CD14-positive monocyte (primary cell): ENCODE measurements at regions not wholly inside any gene's neighbourhood (a gene's known extent, or its start where the extent isn't known, plus 50 kb on each side); places are given as distances from the start of the nearest gene placed in this dataset.

Source experiments
- DNase-seq, 3 donors: peaks; one replicate each; pipeline ENCODE4 v3.0.0-alpha.2; 2011 to 2022
- H2AFZ ChIP-seq: 2 replicates; pipeline ENCODE4 v1.6.0; 2012; ENCODE audit warnings: mild to moderate bottlenecking, low read depth, low read length, inconsistent platforms; ENCODE audit not compliant: insufficient read depth, poor library complexity, severe bottlenecking
- H3K27ac ChIP-seq, 2 donors: 1 replicate in 1 of 2; 2 replicates in 1 of 2; pipeline ENCODE4 v1.5.1; 2012 to 2013; ENCODE audit warnings: low read length in 2 of 2, control low read depth in 1 of 2, inconsistent platforms in 1 of 2, low read depth in 1 of 2, mild to moderate bottlenecking in 1 of 2
- H3K27me3 ChIP-seq, 2 donors: one replicate each; pipeline versions ENCODE4 v1.6.0 to v1.6.1; 2011 to 2013; ENCODE audit warnings: low read length in 2 of 2; ENCODE audit not compliant: control insufficient read depth in 2 of 2, insufficient read depth in 2 of 2
- H3K36me3 ChIP-seq, 2 donors: replicated peaks in 1 of 2; 1 replicate in 1 of 2; 2 replicates in 1 of 2; pipeline versions ENCODE4 v1.5.1 to v1.6.1; 2012 to 2013; ENCODE audit warnings: low read length in 2 of 2, control low read depth in 1 of 2, inconsistent platforms in 1 of 2, mild to moderate bottlenecking in 1 of 2; ENCODE audit not compliant: insufficient read depth in 2 of 2, control insufficient read depth in 1 of 2
- H3K4me1 ChIP-seq, 2 donors: 1 replicate in 1 of 2; 2 replicates in 1 of 2; pipeline versions ENCODE4 v1.5.1 to v1.6.1; 2012 to 2013; ENCODE audit warnings: low read length in 2 of 2, control low read depth in 1 of 2, inconsistent platforms in 1 of 2, mild to moderate bottlenecking in 1 of 2, moderate library complexity in 1 of 2; ENCODE audit not compliant: insufficient read depth in 2 of 2, control insufficient read depth in 1 of 2
- H3K4me2 ChIP-seq: replicated peaks from 2 replicates; pipeline ENCODE3; 2012; ENCODE audit warnings: low read length, moderate library complexity, mild to moderate bottlenecking; ENCODE audit not compliant: poor library complexity, severe bottlenecking; ENCODE audit errors: extremely low read depth
- H3K4me3 ChIP-seq, 3 experiments: fragments of 200-600 bp in 1 of 3; sonication (generic) in 1 of 3; replicated peaks in 1 of 3; 1 replicate in 2 of 3; 2 replicates in 1 of 3; pipeline ENCODE4 v1.5.1; 2011 to 2013; ENCODE audit warnings: low read length in 3 of 3, mild to moderate bottlenecking in 3 of 3, control low read depth in 2 of 3, low read depth in 2 of 3, inconsistent platforms in 1 of 3, moderate library complexity in 1 of 3
- H3K79me2 ChIP-seq: 2 replicates; pipeline ENCODE4 v1.6.0; 2012; ENCODE audit warnings: mild to moderate bottlenecking, control low read depth, inconsistent platforms, low read length, moderate library complexity; ENCODE audit not compliant: insufficient read depth
- H3K9ac ChIP-seq: 2 replicates; pipeline ENCODE4 v1.6.0; 2017; ENCODE audit warnings: low read length, mild to moderate bottlenecking; ENCODE audit not compliant: insufficient read depth, poor library complexity, severe bottlenecking
- H3K9me3 ChIP-seq, 2 donors: replicated peaks in 1 of 2; 1 replicate in 1 of 2; 2 replicates in 1 of 2; pipeline versions ENCODE4 v1.5.1 to v1.6.1; 2012 to 2013; ENCODE audit warnings: low read length in 2 of 2, control low read depth in 1 of 2; ENCODE audit not compliant: control insufficient read depth in 1 of 2, insufficient read depth in 1 of 2
- H4K20me1 ChIP-seq: 2 replicates; pipeline ENCODE4 v1.6.0; 2012; ENCODE audit warnings: mild to moderate bottlenecking, low read length, control low read depth, moderate library complexity; ENCODE audit not compliant: insufficient read depth
- H3K27ac Mint-ChIP-seq, 7 donors: one replicate each; pipeline ENCODE4 v1.8.0; 2020; ENCODE audit warnings: mild to moderate bottlenecking in 7 of 7, mixed read lengths in 7 of 7, moderate library complexity in 6 of 7, inconsistent platforms in 2 of 7
- H3K27me3 Mint-ChIP-seq, 3 donors: one replicate each; pipeline ENCODE4 v1.8.0; 2021 to 2022; ENCODE audit warnings: low read depth in 3 of 3, mild to moderate bottlenecking in 3 of 3, mixed read lengths in 3 of 3, moderate library complexity in 3 of 3, inconsistent platforms in 1 of 3
- H3K36me3 Mint-ChIP-seq, 2 donors: one replicate each; pipeline ENCODE4 v1.8.0; 2020; ENCODE audit warnings: mixed read lengths in 2 of 2, inconsistent platforms in 1 of 2, mild to moderate bottlenecking in 1 of 2
- H3K4me1 Mint-ChIP-seq: one replicate; pipeline ENCODE4 v1.8.0; 2020; ENCODE audit warnings: mild to moderate bottlenecking, mixed read lengths
- H3K4me3 Mint-ChIP-seq, 2 donors: one replicate each; pipeline ENCODE4 v1.8.0; 2020; ENCODE audit warnings: mild to moderate bottlenecking in 2 of 2, mixed read lengths in 2 of 2, moderate library complexity in 1 of 2
- H3K9me3 Mint-ChIP-seq, 7 donors: one replicate each; pipeline ENCODE4 v1.8.0; 2020 to 2022; ENCODE audit warnings: mixed read lengths in 7 of 7, mild to moderate bottlenecking in 6 of 7, moderate library complexity in 6 of 7, inconsistent platforms in 2 of 7
- WGBS: methylation state at CpG from one replicate; pipeline ENCODE4 v1.1.5; 2013; ENCODE audit warnings: missing lambda C conversion rate; ENCODE audit not compliant: insufficient coverage; 5-methylcytosine and 5-hydroxymethylcytosine counted together
- intact Hi-C, 2 donors: fragments of 100-400 bp; cut with micrococcal nuclease; formaldehyde crosslinking; loops; one replicate each; pipeline versions ENCODE4 v1.15.0 to v1.15.1; 2023
- TF ChIP-seq, protein P1 (sequence below): fragments of 200-600 bp; IDR thresholded peaks from one replicate; pipeline ENCODE4 v1.8.0; 2022; ENCODE audit warnings: antibody characterized with exemption, mild to moderate bottlenecking

- Histone ChIP-seq H3K36me3 (no peaks in the 10 kb centered on the region), H3K79me2 (no peaks in the 10 kb centered on the region), H4K20me1 (no peaks in the 10 kb centered on the region), H3K27ac (no peak overlapping the region), H3K9me3 (no peaks in the 10 kb centered on the region), H3K4me1 (no peaks in the 10 kb centered on the region), H3K9ac (no peak overlapping the region), H2AFZ (no peak overlapping the region), H3K4me3 (no peak overlapping the region), H3K27me3 (no peaks in the 10 kb centered on the region), H3K4me2 (no peak overlapping the region)
- DNase-seq = no peak
- WGBS = no CpG with 5 or more reads among the region's 2 CpGs
- Mint-ChIP-seq H3K4me3 (no peak overlapping the region), H3K27ac (no peak overlapping the region), H3K4me1 (no peaks in the 10 kb centered on the region), H3K36me3 (no peaks in the 10 kb centered on the region), H3K9me3 (peaks cover 0 to 2% (median 0%) of the 10 kb centered on the region in 7 donors), H3K27me3 (peaks cover 0 to 1% (median 0%) of the 10 kb centered on the region in 3 donors)
- intact Hi-C loops = no loop called here
- TF ChIP-seq, protein P1, sequence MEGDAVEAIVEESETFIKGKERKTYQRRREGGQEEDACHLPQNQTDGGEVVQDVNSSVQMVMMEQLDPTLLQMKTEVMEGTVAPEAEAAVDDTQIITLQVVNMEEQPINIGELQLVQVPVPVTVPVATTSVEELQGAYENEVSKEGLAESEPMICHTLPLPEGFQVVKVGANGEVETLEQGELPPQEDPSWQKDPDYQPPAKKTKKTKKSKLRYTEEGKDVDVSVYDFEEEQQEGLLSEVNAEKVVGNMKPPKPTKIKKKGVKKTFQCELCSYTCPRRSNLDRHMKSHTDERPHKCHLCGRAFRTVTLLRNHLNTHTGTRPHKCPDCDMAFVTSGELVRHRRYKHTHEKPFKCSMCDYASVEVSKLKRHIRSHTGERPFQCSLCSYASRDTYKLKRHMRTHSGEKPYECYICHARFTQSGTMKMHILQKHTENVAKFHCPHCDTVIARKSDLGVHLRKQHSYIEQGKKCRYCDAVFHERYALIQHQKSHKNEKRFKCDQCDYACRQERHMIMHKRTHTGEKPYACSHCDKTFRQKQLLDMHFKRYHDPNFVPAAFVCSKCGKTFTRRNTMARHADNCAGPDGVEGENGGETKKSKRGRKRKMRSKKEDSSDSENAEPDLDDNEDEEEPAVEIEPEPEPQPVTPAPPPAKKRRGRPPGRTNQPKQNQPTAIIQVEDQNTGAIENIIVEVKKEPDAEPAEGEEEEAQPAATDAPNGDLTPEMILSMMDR = no peak
Measured at GRCh38 chr9:31136524-31136923, 1247.9 kb upstream of the ACO1 start.

GRCh38 chr9:31137176-31138160 lies 1247.0 kb upstream of the ACO1 start:
- Histone ChIP-seq H3K4me2 (no peak overlapping the region), H3K36me3 (no peaks in the 10 kb centered on the region)

More at GRCh38 chr9:31137176-31138160, 1247.0 kb upstream of the ACO1 start:
- Histone ChIP-seq H2AFZ (no peak overlapping the region), H3K9me3 (no peaks in the 10 kb centered on the region), H3K27me3 (no peaks in the 10 kb centered on the region), H3K27ac (no peak overlapping the region), H3K9ac (no peak overlapping the region), H3K4me1 (no peaks in the 10 kb centered on the region), H4K20me1 (no peaks in the 10 kb centered on the region), H3K4me3 (no peak overlapping the region), H3K79me2 (no peaks in the 10 kb centered on the region)
- WGBS = no CpG with 5 or more reads among the region's 6 CpGs
- Mint-ChIP-seq H3K9me3 (peaks cover 0 to 2% (median 0%) of the 10 kb centered on the region in 7 donors), H3K4me1 (no peaks in the 10 kb centered on the region), H3K36me3 (no peaks in the 10 kb centered on the region), H3K4me3 (no peak overlapping the region), H3K27ac (no peak overlapping the region), H3K27me3 (peaks cover 0 to 1% (median 0%) of the 10 kb centered on the region in 3 donors)
- no peak for DNase-seq
- TF ChIP-seq, protein P1 = no peak
- intact Hi-C loops = no loop called here
